WTC11 (cell line): ENCODE measurements at regions not wholly inside any gene's neighbourhood (a gene's known extent, or its start where the extent isn't known, plus 50 kb on each side); places are given as distances from the start of the nearest gene placed in this dataset.
"Not testable (repeated sequence)": the region's sequence is repeated elsewhere in the genome, so short reads cannot be mapped to it uniquely, and the experiment has no call there.

Source experiments
- ATAC-seq: fragments of 200-7000 bp; cut with Tn5 transposase; 2 replicates; pipeline ENCODE4 v1.10.0; 2021; ENCODE audit warnings: mild to moderate bottlenecking, moderate library complexity
- CTCF ChIA-PET: fragments of 300-600 bp; sonication (Branson Sonifier 250); formaldehyde crosslinking; loops from one replicate; lab custom pipeline; 2021; ENCODE audit warnings: antibody characterized with exemption; lab: Charles Lee
- POLR2A ChIA-PET: fragments of 350-600 bp; sonication (Branson Sonifier 250); formaldehyde crosslinking; loops from one replicate; lab custom pipeline; 2021; ENCODE audit warnings: antibody characterized with exemption; lab: Charles Lee
- DNase-seq: peaks from one replicate; pipeline ENCODE4 v3.0.0; 2021; ENCODE audit warnings: low spot score
- H3K27ac Mint-ChIP-seq: 2 replicates; pipeline ENCODE4 v1.8.0; 2021; ENCODE audit warnings: mixed read lengths
- H3K27me3 Mint-ChIP-seq: 2 replicates; pipeline ENCODE4 v1.8.0; 2021; ENCODE audit warnings: low read depth, mild to moderate bottlenecking, moderate library complexity, mixed read lengths
- H3K36me3 Mint-ChIP-seq: 2 replicates; pipeline ENCODE4 v1.8.0; 2021; ENCODE audit warnings: mixed read lengths
- H3K4me1 Mint-ChIP-seq: 2 replicates; pipeline ENCODE4 v1.8.0; 2022; ENCODE audit warnings: mixed read lengths
- H3K4me3 Mint-ChIP-seq: 2 replicates; pipeline ENCODE4 v1.8.0; 2021; ENCODE audit warnings: mild to moderate bottlenecking, moderate library complexity, mixed read lengths
- H3K9me3 Mint-ChIP-seq: 2 replicates; pipeline ENCODE4 v1.8.0; 2021; ENCODE audit warnings: mixed read lengths
- ARID4B ChIP-seq: sonication (generic); formaldehyde crosslinking; IDR thresholded peaks from 2 replicates; pipeline ENCODE4 v1.8.0; 2023; ENCODE audit warnings: missing genetic modification reagents, mild to moderate bottlenecking, borderline replicate concordance
- CBFB ChIP-seq: sonication (generic); formaldehyde crosslinking; IDR thresholded peaks from 2 replicates; pipeline ENCODE4 v1.8.1; 2022; ENCODE audit warnings: mild to moderate bottlenecking, low read depth, missing genetic modification reagents
- CDX4 ChIP-seq: fragments of 250-450 bp; sonication (Bioruptor Pico); IDR thresholded peaks from 2 replicates; pipeline ENCODE4 v1.9.0; 2021; ENCODE audit warnings: moderate library complexity, mild to moderate bottlenecking, inconsistent platforms, borderline replicate concordance
- EMX1 ChIP-seq: fragments of 250-450 bp; sonication (Bioruptor Pico); IDR thresholded peaks from 2 replicates; pipeline ENCODE4 v1.8.0; 2021; ENCODE audit warnings: mild to moderate bottlenecking
- GABPB1 ChIP-seq: sonication (generic); formaldehyde crosslinking; IDR thresholded peaks from 2 replicates; pipeline ENCODE4 v1.8.1; 2023; ENCODE audit warnings: mild to moderate bottlenecking, missing genetic modification reagents
- HMGA2 ChIP-seq: fragments of 250-450 bp; sonication (Bioruptor Pico); IDR thresholded peaks from 2 replicates; pipeline ENCODE4 v1.4.0; 2021; ENCODE audit warnings: mild to moderate bottlenecking, moderate library complexity
- JAZF1 ChIP-seq: fragments of 250-450 bp; sonication (Bioruptor Pico); IDR thresholded peaks from 2 replicates; pipeline ENCODE4 v1.9.0; 2021; ENCODE audit warnings: moderate library complexity, mild to moderate bottlenecking, inconsistent platforms
- MAX ChIP-seq: sonication (generic); formaldehyde crosslinking; IDR thresholded peaks from 2 replicates; pipeline ENCODE4 v1.8.0; 2022; ENCODE audit warnings: mild to moderate bottlenecking, missing genetic modification reagents
- MLX ChIP-seq: sonication (generic); formaldehyde crosslinking; IDR thresholded peaks from 2 replicates; pipeline ENCODE4 v1.8.1; 2023; ENCODE audit warnings: mild to moderate bottlenecking, missing genetic modification reagents, moderate library complexity
- MXD4 ChIP-seq: fragments of 250-450 bp; sonication (Bioruptor Pico); IDR thresholded peaks from 2 replicates; pipeline ENCODE4 v1.8.0; 2021; ENCODE audit warnings: mild to moderate bottlenecking, moderate library complexity, borderline replicate concordance
- NFYB ChIP-seq: sonication (generic); formaldehyde crosslinking; conservative IDR thresholded peaks from 2 replicates; pipeline ENCODE4 v1.8.0; 2022; ENCODE audit warnings: low read depth, missing genetic modification reagents
- NR1H2 ChIP-seq: sonication (generic); formaldehyde crosslinking; IDR thresholded peaks from 2 replicates; pipeline ENCODE4 v1.9.0; 2021; ENCODE audit warnings: mild to moderate bottlenecking, moderate library complexity, missing genetic modification reagents
- RORB ChIP-seq: fragments of 250-450 bp; sonication (Bioruptor Pico); IDR thresholded peaks from 2 replicates; pipeline ENCODE4 v1.9.0; 2021; ENCODE audit warnings: mild to moderate bottlenecking
- TEAD4 ChIP-seq: sonication (generic); formaldehyde crosslinking; IDR thresholded peaks from 2 replicates; pipeline ENCODE4 v1.8.0; 2022; ENCODE audit warnings: mild to moderate bottlenecking, missing genetic modification reagents
- ZNF138 ChIP-seq: sonication (generic); formaldehyde crosslinking; conservative IDR thresholded peaks from 2 replicates; pipeline ENCODE4 v1.8.1; 2022; ENCODE audit warnings: mild to moderate bottlenecking, moderate library complexity, missing genetic modification reagents
- ZNF219 ChIP-seq: sonication (generic); formaldehyde crosslinking; IDR thresholded peaks from 2 replicates; pipeline ENCODE4 v1.8.0; 2023; ENCODE audit warnings: missing genetic modification reagents, mild to moderate bottlenecking, borderline replicate concordance
- ZNF263 ChIP-seq: sonication (generic); formaldehyde crosslinking; IDR thresholded peaks from 2 replicates; pipeline ENCODE4 v1.8.1; 2022; ENCODE audit warnings: low read depth, mild to moderate bottlenecking, moderate library complexity, missing genetic modification reagents
- ZNF396 ChIP-seq: fragments of 250-450 bp; sonication (Bioruptor Pico); IDR thresholded peaks from 2 replicates; pipeline ENCODE4 v1.8.0; 2021; ENCODE audit warnings: mild to moderate bottlenecking, moderate library complexity, borderline replicate concordance
- ZNF671 ChIP-seq: fragments of 250-450 bp; sonication (Bioruptor Pico); IDR thresholded peaks from 2 replicates; pipeline ENCODE4 v1.8.0; 2021; ENCODE audit warnings: mild to moderate bottlenecking
- ZSCAN18 ChIP-seq: fragments of 250-450 bp; sonication (Bioruptor Pico); IDR thresholded peaks from 2 replicates; pipeline ENCODE4 v2.1.2; 2022; ENCODE audit warnings: mild to moderate bottlenecking, moderate library complexity

- TF ChIP-seq MLX (CRISPR knock-in tag) (no peak), TEAD4 (CRISPR knock-in tag) (no peak), HMGA2 (CRISPR knock-in tag) (no peak), CDX4 (CRISPR knock-in tag) (no peak), GABPB1 (CRISPR knock-in tag) (no peak), ZNF671 (CRISPR knock-in tag) (no peak), ZNF219 (no peak), ZNF138 (no peak), MXD4 (no peak), EMX1 (CRISPR knock-in tag) (no peak)
These were observed 486.7 kb downstream of the OMA1 start (continued) for GRCh38 chr1:58059789-58060188.

- Mint-ChIP-seq H3K4me1 (peaks cover 12% of the 10 kb centered on the region), H3K36me3 (no peaks in the 10 kb centered on the region), H3K27ac (no peak overlapping the region), H3K9me3 (peaks cover 4% of the 10 kb centered on the region; the same call in 1 of the 2 replicates), H3K27me3 (no peaks in the 10 kb centered on the region), H3K4me3 (no peak overlapping the region)
- DNase-seq (no peak), ATAC-seq (no peak)
- TF ChIP-seq ZNF671 (CRISPR knock-in tag) (no peak), RORB (CRISPR knock-in tag) (no peak), JAZF1 (CRISPR knock-in tag) (no peak), NR1H2 (CRISPR knock-in tag) (no peak), ZSCAN18 (no peak), ZNF263 (CRISPR knock-in tag) (no peak), NFYB (CRISPR knock-in tag) (no peak)
- CTCF ChIA-PET: no interaction called here
- POLR2A ChIA-PET: no interaction called here
These were observed 488.2 kb downstream of the OMA1 start for GRCh38 chr1:58058323-58058722.

GRCh38 chr1:58057826-58058225 lies 488.7 kb downstream of the OMA1 start:
- H3K27ac Mint-ChIP-seq: no peak overlapping the region
- no peaks in the 10 kb centered on the region for H3K36me3 Mint-ChIP-seq
- H3K4me1 Mint-ChIP-seq: peaks cover 12% of the 10 kb centered on the region
- CTCF ChIA-PET: no interaction called here
- no peak overlapping the region for H3K4me3 Mint-ChIP-seq
- TF ChIP-seq ZNF396: no peak
- no peak for TF ChIP-seq MXD4
- no peak for TF ChIP-seq ARID4B (CRISPR knock-in tag)
- TF ChIP-seq CBFB (CRISPR knock-in tag): no peak
- no peak for TF ChIP-seq MAX
- TF ChIP-seq, all 79 proteins: peak for 0
- H3K9me3 Mint-ChIP-seq: peaks cover 4% of the 10 kb centered on the region; the same call in 1 of the 2 replicates
- DNase-seq: no peak
- ATAC-seq: no peak
- POLR2A ChIA-PET: no interaction called here
- H3K27me3 Mint-ChIP-seq: no peaks in the 10 kb centered on the region

- CTCF ChIA-PET, POLR2A ChIA-PET, ATAC-seq, H3K27ac Mint-ChIP-seq, H3K27me3 Mint-ChIP-seq, H3K4me1 Mint-ChIP-seq, DNase-seq, H3K4me3 Mint-ChIP-seq: not testable (repeated sequence)
- Mint-ChIP-seq H3K9me3 (peaks cover 36% of the 10 kb centered on the region), H3K36me3 (peaks cover 26% of the 10 kb centered on the region)
These were observed 495.3 kb downstream of the OMA1 start for GRCh38 chr1:58051187-58051586.
